Embryonic facial prominence (tissue), 1 donor: ENCODE measurements at regions not wholly inside any gene's neighbourhood (a gene's known extent, or its start where the extent isn't known, plus 50 kb on each side); places are given as distances from the start of the nearest gene placed in this dataset.
"Not testable (repeated sequence)": the region's sequence is repeated elsewhere in the genome, so short reads cannot be mapped to it uniquely, and the experiment has no call there.

ENCODE experiments used
- DNase-seq: peaks from one replicate; pipeline ENCODE4 v3.0.0-alpha.2; 2016; ENCODE audit errors: extremely low spot score

DNA sequence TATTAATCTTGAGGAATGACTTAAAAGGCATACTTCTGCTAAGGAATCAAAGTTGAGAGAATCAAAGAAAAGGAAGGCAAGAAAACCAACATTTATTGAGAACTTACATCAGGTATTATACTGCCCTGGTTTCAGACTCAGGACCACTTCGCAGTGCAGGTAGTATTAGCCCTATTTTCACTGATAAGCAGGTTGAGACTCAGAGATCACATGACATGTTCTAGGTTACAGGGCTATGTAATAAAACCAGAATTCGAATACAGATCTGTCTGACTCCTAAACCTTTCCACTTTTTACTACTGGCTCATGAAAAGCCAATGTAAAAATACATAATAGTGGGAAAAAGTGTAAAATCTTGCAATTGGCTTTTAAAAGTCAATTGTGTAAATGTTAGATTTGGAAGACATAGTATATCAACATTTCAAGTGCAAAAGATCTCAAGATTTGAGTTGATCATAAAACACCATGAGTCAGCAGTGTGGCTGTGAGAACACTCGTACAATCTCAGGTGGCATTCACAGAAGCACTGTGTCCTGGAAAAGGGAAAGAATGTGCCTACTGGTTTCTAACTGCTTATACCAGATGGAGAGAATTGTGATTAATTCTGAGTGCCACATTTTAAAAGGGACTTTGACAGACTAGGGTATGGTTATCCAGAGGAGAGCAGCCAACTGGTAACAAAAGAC lies 195.8 kb upstream of the MKLN1 start:
- DNase-seq, result no peak

DNA sequence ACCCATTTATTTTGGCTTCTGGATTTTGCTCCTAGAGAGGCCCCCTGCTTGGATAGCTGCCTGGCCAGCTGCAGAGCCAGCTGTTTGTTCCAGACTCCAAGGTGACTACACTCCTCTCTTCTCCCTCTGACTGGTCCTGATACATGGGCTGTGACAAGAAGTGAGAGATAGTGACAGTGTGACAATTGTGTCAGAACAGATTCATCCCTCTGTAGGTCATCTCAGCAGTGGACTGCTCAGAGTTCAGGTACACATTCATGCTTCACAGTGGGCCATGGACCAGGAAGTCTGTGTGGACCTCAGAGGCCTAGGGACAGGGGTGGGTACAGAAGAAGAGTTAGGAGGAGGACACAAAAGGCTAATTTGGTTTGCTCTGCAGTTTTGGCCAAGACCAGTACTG lies 188.2 kb upstream of the MKLN1 start:
- no peak for DNase-seq

DNA sequence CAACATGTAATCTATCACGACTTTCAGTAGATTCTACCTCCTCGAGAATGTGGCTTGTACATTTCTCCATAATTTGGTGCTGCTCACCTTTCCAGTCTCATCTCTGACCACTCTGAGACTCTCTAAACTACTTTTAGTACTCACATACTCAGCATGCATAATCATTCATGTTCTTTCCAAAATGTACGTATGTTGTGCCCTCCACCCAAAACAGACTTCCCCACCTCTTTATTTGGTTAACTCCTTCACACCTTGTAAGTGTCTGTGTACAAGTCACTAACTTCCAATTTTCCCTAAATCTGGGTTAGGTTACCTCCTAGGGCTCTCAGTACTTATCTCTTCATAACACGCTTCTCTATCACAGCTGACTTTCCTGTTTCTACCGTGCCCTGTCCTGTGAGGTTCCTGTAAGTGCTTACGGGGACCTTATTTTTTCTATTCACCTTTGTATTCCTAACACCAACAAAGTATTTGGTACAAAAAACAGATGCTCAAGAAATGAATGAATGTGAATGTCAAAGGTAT lies 186.2 kb upstream of the MKLN1 start:
- DNase-seq, result no peak

GRCh38 chr7:131143869-131144268 lies 183.8 kb upstream of the MKLN1 start:
- DNase-seq, result no peak

DNA sequence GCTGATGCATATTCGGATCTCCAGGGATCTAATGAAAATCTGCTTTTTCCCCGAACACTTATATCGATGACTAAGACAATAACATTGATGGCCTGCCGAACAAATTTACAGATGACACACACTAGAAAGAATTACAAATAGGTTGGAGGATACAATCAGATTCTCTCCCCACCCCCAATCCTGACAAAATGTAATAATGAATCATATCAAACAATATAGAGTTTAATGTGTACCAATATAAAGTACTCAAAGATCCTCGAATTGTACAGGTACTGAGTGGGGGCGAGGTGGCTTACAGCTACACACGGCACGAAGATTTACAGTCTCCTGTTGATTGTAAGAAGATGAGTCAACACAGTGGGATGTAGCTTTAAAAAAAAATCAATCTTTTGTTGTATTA lies 182.7 kb upstream of the MKLN1 start:
- DNase-seq, result no peak

DNA sequence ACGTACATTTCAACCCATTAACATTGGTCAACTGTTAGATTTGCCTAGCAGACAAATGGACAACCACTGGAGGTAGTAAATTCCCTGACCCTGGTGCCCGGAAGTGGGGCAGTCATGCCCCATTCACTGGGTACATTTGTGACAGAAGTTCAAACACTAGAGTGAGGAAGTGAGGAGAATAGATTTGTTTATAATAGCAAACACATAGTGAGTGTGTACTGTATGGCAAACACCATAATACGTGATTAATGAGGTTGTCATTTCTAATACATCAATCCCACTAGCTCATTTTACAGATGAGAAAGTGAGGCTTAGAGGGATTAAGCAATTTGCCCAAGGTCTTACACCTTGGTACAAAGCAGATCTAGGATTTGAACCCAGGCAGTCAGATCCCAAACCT lies 181.9 kb upstream of the MKLN1 start:
- no peak for DNase-seq

DNA sequence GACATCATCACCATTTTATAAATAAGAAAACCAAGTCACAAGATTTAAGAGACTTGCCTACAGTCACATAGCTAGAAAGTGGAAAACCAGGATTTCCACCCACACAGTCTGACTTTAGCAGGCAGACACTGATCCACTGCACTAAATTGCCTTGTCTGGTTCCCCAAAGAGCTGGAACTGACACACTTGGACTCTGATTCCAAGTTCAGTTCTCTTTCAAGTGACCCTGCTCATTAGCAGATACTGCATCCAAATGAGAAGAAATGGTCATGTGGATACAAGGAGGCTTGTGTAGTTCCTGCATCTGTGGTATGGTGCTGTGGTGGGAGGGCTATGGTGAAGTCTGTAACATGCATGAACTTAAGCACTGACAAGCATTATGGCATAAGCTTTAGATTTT lies 180.1 kb upstream of the MKLN1 start:
- DNase-seq, result no peak

GRCh38 chr7:131148258-131148657 lies 179.4 kb upstream of the MKLN1 start:
- no peak for DNase-seq

GRCh38 chr7:131148708-131149428 lies 178.8 kb upstream of the MKLN1 start:
- no peak for DNase-seq

GRCh38 chr7:131149429-131149773 lies 178.3 kb upstream of the MKLN1 start:
- no peak for DNase-seq

GRCh38 chr7:131149840-131150239 lies 177.8 kb upstream of the MKLN1 start:
- DNase-seq, result no peak

- DNase-seq, result no peak
These were observed 176.6 kb upstream of the MKLN1 start for GRCh38 chr7:131151034-131151433.

DNA sequence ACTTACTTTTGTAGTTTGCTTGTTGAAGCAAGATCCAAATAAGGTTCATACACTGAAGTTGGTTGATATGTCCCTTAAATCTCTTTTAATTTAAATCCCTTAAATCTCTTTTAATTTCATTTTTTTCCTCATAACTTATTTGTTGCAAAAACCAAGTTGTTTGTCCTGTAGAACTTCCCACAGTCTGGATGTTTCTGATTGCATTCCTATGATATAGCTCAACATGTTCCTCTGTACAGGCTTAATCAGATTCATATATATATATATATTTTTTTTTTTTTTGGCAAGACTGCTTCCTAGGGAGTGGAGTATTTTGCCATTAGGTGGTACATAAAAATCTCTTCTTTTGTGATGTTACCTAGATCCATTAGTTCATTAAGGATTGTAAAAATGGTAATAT lies 174.9 kb upstream of the MKLN1 start:
- no peak for DNase-seq

DNA sequence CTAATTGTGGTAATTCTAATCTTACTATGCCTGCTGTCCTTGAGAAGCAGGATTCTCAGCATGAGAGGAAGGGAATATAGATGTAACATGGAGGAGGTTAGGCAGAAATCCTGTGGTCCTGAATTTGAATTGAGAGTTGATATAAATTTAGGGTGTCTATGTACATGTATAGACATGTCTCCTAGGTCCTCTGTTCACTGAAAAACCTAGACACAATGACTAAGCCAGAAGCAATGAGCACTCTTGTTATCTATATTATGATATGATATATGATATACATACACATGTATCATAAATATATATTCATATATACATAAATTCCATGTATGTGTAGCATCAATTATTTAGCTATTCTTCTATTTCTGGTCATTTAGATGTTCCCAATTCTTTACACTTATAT lies 173.3 kb upstream of the MKLN1 start:
- DNase-seq, result no peak

GRCh38 chr7:131157530-131158243 lies 170.0 kb upstream of the MKLN1 start:
- no peak for DNase-seq

DNA sequence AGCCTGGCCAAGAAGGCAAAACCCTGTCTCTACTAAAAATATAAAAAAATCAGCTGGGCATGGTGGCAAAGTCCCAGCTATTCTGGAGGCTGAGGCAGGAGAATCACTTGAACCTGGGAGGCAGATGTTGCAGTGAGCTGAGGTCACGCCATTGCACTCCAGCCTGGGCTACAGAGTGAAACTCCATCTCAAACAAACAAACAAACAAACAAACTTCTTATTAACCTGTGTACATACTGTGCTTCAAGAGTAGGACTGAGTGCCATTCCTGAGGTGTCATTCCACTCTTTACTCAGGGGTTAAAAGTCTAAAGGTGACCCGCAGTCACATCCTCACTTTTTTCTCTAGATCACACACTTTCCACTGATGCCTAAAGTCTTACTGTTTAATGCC lies 169.4 kb upstream of the MKLN1 start:
- DNase-seq, result not testable (repeated sequence)

GRCh38 chr7:131159961-131160361 lies 167.7 kb upstream of the MKLN1 start:
- DNase-seq, result no peak

GRCh38 chr7:131161103-131161502 lies 166.6 kb upstream of the MKLN1 start:
- no peak for DNase-seq

- DNase-seq, result no peak
These were observed 163.4 kb upstream of the MKLN1 start for GRCh38 chr7:131164025-131164925.

DNA sequence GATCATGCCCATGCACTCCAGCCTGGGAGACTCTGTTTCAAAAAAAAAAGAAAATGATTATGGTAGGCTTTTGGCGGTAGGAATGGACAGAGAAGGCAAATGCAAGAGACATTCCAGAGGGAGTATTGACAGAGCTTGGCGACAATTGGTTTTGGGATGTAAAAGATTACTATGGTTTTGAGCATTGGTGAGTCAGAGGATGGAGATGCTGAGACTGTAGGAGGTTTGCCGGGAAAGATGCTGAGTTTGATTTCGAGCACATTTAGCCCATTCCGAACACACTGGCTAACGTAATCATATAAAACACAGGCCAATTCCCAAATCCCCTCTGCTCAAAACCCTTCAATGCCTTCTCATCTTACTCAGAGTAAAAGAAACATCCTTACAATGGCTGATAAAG lies 161.6 kb upstream of the MKLN1 start:
- DNase-seq, result no peak

- no peak for DNase-seq
These were observed 157.0 kb upstream of the MKLN1 start for GRCh38 chr7:131170440-131171271.
